GM19025 (cell line): ENCODE measurements at regions not wholly inside any gene's neighbourhood (a gene's known extent, or its start where the extent isn't known, plus 50 kb on each side); places are given as distances from the start of the nearest gene placed in this dataset.

ENCODE experiments used
- ATAC-seq: cut with Tn5 transposase; IDR thresholded peaks from one replicate; pipeline ENCODE4 v1.9.1; 2021; ENCODE audit warnings: mild to moderate bottlenecking, low read depth, moderate library complexity; ENCODE audit not compliant: unreplicated experiment

DNA sequence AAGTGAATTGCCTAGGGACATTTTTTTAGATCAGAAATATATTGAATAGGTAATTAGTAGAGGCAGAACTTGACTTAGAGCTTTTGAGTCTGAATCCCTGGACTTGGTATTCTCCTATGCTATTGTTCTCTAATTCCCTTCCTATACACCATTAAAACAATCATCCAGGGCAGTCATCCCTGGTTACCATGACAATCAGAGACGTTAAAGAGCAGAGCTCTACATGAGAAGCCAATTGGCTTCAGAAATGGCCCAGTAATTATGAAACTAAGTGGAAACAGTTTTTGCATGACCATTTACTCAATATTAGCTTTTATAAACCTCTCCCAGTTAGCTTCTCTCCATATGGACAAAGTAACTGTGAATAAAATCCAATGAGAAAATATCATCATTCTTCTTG, 182.1 kb upstream of the TP63 start:
- no peak for ATAC-seq

DNA sequence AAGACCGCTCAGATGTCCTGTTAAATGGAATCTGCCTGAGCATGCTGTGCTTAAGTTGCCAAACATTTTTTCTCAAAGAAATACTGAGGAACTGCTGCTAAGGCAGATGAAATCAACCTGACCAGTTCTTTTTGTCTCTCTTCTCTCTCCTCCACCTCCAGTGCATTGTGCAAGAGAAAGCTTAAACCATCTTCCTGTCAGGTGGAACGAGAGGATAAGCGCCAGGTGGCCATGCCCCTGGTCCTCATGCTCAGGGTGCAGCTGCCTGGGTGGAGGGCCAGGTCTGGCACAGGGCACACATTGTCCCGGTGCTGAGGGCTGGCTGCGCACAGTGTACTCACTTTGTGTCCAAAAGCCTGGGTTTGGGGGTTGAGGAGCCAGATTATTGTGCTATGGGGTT, 176.2 kb upstream of the TP63 start:
- no peak for ATAC-seq

DNA sequence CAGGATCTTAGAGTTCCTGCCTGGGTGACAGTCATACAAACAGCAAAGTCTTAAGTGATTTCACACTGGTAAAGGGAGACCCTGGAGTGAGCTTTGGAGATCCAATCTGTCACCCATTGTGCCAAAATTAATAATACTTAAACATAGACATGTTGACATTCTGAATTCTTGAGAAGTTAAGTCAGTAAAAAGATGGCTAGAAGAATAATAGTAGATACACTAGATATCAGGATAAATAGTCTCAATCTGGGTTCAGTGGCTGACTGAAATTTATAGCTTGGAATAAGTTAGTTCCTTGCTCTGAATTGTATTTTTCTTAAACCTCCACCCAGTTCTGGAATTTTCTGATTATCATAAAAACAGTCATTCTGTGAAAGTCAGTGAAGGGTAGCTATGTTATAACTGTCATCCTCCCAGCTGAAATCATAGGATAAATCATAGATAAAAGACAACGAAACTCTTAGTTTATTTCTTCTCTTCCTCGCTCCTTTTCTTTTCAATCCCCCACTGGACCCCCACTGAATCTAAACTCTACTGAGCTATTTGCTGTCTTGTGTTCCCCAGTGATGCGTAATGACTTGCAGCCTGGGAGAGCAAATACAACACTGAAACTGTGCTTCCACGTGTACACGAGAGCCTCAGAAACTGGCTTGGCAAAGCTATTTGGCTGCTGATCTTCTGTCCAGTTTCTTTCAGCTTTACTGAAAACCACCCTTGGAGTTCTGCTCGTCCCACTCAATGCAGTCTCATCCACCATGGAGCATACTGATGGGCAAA, 175.4 kb upstream of the TP63 start:
- no peak for ATAC-seq

DNA sequence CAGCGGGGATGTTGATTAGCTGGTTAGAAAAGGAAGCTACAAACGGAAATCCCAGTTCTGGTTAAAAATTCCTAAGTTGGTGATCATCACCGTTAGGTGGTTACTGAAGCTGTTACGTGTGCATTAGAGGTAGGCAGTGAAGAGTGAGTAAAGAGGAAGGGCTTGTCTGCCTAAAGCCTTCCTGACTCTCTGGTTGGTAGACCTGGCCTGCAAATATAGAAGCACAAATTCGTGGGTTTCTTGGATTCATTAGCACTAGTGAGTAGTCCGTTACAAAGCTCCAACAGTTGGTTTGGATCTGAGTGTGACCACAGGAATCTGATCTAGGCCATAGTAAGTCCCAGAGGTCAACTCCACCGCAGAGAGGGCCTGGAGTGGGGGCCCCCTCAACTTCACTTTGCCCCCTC, 174.0 kb upstream of the TP63 start:
- no peak for ATAC-seq

DNA sequence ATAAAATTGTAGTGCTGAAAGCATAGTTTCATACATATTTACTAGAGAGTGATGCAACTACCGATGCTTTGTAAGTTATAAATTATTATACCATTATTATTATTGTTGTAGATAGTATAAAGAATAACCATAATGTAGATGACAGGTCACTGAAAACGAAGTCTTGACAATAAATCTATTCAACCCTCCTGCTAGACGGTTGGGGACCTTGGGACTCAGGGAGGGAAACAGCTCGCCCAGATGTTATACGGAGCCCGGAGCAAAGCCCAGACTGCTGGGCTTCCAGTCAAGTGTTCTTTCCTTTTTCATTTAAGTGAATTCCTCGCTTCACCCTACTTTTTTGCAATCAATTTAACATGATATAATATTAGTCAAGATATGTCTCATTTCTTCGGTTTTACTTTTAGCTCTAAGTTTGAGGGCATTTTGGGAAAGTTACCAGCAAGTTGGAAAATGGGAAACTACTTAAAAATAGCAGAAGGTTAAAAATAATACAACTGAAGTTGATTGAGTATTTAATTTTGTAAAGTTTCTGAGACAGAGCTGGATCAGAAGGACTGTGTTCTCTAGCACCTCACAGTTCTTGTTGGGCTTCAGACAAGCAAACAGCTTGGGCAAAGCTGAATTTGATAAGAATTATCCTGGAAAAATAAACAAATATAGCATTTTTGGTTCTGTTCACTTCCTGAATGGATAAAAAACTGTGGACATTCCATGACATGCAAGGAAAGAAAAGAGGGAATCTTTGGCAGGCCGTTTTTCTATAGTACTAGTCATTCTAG, 173.4 kb upstream of the TP63 start:
- no peak for ATAC-seq

DNA sequence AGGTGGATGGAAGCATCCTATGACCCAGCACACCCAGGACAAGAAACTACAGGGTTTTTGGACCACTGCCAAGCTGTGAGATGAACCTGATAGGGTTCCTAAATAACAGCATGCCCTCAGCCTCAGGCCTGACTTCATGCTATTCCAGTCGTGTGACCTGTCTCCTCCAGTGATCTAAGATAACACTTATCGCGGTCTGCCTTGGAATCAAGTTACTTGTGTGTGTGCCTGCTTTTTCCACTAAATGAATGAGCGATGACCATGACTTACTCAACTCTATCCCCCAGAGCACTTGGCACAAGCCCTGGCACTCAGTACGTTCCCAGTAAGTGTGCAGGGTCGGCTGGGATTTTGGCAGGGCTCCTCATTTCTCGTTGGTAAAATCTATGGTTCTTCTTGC, 172.7 kb upstream of the TP63 start:
- ATAC-seq: no peak

DNA sequence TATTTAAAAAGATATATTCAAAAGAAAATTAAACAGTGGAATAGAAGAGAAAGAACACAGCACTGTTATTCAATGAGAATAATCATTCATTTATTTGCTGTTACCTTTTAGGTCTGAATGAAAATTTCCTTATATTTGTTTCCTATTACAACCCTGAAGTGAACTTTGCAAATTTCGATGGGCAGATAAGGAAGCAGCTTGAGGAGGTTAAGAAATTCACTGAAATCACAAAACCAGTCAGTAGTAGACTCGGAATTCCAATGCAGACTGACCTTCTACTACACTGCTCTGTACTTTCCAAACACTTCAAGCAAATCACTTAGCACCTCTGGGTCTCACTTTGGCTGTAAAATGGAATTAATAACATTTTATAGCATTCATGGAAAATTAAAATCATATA, 172.0 kb upstream of the TP63 start:
- ATAC-seq: no peak

DNA sequence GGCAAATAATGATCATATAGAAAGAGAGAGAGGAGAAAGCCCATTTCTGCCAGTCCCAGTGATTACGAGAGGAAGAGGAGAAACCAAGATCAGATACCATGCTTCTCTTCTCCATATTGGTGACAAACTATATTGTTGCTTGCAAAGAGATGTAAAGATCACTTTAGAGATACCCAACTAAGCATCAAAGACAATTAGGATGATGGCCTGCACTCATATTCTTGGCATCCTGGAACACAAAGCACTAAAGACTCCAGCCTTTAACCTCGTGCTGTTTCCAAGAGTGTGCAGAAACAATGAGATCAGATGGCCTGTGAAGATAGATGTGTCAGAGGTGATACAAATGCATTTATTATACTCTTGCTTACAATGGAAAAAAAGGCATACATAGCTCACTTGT, 170.7 kb upstream of the TP63 start:
- no peak for ATAC-seq

DNA sequence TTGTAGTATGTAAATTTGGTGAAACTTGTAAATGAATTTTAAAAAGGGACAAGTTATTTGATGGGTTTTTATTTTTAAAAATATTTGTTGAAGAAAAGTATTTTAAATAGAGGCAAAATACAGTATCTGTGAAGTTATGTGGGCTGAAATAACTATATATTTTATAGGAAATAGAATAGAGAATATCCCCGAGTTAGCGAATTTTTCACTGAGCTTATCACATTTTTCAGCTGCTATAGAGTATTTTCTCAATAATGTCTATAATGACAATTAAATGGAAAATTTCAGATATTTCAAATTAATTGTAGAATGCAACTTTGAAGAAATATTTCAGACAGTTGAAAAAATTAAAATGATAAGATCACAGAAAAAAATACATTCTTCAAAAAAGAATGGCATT, 166.4 kb upstream of the TP63 start:
- no peak for ATAC-seq

DNA sequence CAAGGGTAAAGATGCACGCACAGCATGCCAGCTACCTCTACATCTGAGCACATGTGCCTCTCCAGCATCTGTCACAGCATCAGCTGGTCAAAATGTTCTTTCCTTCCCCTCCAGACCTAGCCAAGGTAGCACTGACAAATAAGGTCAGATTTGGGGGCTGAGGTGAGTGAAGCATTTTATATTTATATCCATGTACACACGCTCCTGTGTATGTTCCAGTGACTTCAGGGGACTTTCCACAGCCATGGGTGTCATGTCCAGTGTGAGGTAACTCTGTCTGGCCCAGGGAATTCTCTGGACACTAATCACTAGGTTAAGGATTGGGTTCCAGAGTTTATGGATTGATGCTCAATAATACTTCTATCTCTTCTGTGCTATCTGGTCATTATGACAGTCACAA, 165.2 kb upstream of the TP63 start:
- ATAC-seq: no peak

DNA sequence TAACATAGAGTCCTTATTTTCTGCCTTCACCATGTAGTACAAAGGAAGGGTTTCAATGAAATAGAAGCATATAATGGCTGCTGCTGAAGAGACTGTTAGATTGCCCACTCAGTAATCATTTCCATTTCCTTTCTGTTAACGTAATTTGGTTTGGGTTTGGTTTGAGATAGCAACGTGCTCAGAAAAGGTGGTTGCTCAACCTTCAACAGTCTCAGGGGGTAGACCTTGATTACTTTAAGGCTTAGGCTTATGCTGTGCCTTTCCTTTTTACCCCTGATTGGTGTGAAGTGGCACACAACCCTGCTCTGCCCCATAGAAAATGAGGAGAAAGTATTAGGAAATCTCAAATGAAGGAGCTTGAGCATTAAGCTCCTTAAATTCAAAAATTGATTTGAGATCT, 163.7 kb upstream of the TP63 start:
- no peak for ATAC-seq

DNA sequence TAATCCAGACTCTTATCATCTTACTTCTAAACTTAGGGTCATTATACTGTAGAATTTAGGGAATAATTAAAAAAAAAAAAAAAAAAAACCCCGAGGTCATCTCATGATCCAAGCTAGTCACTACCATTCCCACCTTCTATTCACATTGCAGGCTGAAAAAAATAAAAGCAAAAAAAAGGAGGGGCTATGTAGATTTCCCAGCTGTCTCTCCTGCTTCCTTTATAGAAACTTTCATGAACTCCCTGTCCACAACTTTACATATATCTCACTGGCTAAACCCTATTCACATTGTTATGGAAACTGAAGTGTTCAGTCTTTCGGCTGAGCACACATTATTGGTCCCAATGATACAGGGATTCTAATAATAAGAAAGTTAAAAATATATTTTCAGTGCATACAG, 156.2 kb upstream of the TP63 start:
- ATAC-seq: no peak

DNA sequence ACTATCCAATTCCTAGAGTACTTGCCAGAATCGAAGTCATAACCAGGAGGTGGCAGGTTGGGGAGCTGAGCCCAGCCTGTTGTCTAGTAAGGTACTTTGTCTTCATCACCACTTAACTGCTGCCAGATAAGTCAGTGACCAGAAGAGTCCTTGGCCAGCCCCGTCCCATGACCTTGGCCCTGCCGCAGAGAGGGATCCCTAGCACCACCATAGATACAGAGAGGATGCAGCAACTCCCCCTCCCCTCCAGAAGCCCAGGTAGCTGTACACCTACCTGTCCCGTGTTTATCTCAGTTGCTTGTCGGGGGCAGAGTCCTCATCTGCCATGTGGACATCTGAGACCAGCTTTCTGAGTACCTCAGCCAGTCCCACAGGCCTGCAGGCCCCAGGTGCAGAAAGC, 153.6 kb upstream of the TP63 start:
- no peak for ATAC-seq

DNA sequence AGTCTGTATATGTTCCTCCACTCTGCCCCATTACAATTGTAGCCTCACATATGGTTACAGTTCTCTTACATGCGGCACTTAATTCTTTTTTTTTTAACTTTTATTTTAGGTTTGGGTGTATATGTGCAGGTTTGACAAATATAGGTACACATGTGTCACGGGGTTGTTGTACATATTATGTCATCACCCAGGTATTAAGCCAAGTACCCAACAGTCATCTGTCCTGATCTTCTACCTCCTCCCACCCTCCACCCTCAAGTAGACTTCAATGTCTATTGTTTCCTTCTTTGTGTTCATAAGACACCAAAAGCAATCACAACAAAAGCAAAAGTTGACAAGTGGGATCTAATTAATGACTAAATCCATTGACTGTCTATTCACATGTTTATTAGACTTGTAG, 144.6 kb upstream of the TP63 start:
- ATAC-seq: no peak

DNA sequence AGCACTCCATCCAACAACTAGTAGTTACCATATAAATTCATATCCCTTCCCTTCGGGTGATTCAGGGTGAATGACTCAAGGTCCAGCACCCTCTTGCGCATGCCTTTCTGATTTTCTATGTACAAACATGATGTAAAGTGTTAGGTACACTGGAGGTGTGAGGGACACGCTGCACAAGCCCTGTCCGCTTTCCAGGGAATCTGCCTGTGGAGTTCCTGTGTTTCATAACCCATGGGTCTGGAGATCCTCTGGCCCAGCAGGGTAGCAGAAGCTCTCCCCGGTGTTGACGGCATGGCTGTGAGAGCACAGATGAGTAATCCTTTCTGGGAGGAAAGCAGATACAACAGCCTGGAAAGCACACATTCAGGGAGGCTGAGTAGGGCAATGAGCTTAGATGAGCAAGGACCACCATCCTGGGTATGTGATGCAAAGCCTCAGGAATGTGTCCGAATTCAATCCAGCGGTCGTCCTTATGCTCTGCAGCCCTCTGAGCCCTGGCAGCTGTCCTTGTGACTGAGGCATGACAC, 142.9 kb upstream of the TP63 start:
- no peak for ATAC-seq

DNA sequence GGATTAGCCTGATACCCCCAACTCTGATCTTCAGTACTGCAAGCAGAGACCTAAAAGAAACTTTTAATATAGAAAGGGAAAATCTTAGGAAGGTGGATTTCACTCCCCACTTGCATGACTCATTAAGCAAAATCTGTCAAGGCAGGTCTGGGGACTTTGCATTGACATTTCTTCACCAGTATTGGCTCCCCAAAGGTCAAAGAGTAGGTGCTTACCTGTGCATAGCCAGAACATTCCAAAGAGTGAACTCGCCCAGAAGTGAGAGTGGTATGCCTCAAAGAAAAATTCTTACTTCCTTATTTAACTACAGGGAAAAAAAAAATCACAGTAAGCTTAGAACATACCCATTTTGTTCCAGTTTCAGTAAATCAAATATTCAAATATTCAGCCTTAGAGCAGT, 140.9 kb upstream of the TP63 start:
- no peak for ATAC-seq

DNA sequence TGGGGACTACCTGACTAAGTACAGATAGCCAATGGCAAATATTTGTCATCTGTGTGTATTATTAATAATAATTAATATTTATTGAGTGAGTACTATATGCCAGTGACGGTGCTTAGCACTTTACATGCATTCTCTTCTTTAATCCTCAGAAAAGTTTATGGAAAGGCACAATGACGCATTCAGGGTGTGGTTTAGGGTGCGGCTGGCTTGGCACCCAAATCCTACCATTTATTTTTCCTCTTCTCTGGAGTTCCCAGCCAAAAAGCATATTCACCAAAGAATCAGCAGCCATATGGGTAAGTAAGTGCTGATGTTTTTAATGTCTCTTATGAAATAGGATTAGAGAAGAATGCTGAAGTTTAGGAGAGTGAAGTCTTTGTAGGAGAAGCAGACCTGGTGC, 140.4 kb upstream of the TP63 start:
- ATAC-seq: no peak

DNA sequence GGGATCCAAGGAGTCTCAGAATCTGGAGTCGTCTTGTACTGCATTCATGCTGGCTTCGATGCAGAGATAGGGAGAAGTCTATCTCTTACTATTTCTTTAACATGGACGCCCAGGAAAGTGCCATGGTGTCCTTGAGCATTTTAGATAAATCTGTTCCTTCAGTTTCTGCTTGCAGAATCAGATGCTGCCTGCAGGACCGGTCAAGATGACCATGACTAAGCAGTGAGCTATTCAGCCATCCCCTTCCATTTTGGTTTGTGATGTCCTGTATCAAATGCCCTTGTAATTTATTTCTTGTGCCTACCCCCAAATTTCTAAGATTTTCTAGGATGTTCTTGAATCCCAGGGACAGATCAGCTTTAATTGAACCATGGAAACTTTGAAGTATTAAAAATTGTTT, 139.4 kb upstream of the TP63 start:
- no peak for ATAC-seq

DNA sequence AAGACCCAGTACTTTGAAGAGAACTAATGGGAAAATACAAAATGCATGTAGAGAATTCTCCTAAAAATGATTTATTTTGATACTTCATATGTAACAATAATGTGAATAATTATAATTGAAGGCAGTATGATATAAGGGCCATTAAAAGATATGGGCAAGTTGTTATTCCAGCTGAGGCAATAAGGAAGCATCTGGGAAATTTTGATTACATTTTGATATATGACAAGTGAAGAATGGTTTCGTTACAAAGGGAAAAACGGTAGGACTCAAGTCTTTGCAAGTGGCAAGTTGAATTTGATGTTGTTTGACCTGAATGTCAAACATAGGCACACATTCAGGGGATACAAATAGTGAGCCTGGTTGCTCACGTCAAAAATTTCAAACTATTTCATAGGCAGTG, 137.9 kb upstream of the TP63 start:
- ATAC-seq: no peak

DNA sequence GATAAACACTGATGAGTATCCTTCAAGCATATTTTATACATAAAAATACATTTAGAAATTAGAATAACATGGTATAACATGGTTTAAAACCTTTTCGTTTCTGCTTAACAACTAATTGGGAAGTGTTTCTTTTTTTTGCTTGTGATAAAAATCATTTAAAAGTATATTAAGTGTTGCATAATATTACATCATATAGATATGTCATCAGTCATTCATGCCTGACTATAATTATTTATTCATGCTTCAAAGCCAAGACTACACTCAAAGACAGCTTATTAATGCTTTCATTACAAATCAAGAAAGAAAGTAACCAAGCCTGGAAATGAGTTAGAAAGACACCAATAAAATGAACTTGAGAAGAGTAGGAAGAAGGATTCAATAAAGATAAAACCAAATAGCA, 136.6 kb upstream of the TP63 start:
- no peak for ATAC-seq

DNA sequence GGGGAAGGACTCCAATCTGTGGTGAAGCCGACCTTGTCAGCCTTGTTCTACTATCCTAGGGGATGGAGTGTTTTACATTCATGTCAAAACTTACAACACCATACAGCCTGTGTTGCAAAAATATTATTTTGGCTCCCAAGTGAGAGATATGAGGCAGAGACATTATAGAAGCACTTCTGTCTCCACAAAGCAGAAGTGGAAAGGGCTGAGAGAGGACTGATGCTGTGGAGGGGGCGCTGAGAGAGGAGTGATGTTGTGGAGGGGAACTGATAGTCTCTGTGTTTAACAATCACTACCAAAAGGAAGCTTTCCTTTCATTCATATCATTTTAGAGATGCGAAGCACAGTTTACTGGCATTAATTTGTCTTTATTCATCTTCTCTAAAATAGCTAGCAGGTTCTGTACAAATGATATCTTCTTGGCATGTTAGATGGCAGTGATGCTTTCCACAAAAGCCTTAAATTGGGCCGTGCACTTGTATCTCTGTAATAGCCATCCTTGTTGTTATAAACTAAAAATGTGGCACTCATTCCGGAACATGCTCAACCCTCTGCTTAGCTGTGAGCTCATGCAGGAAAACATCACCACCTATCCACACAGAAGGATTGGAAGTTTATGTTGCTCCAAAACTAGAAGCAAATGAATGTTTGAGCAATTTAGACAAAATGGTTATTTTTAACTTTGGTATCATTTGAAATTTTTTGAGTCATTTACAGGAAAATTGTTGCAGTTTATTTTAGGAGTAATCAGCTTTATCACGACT, 134.6 kb upstream of the TP63 start:
- ATAC-seq: no peak
